B cell (primary cell): ENCODE measurements at regions not wholly inside any gene's neighbourhood (a gene's known extent, or its start where the extent isn't known, plus 50 kb on each side); places are given as distances from the start of the nearest gene placed in this dataset.

Source experiments
- EZH2 ChIP-seq: IDR thresholded peaks from 2 replicates; pipeline ENCODE4 v1.6.1; 2012; ENCODE audit warnings: borderline replicate concordance, low read depth, mild to moderate bottlenecking, moderate library complexity, low read length; ENCODE audit not compliant: insufficient read depth, poor library complexity, severe bottlenecking
- TF ChIP-seq, protein P1 (sequence below): fragments of 200-600 bp; IDR thresholded peaks from one replicate; pipeline ENCODE4 v1.8.0; 2022; ENCODE audit warnings: antibody characterized with exemption, mild to moderate bottlenecking

DNA sequence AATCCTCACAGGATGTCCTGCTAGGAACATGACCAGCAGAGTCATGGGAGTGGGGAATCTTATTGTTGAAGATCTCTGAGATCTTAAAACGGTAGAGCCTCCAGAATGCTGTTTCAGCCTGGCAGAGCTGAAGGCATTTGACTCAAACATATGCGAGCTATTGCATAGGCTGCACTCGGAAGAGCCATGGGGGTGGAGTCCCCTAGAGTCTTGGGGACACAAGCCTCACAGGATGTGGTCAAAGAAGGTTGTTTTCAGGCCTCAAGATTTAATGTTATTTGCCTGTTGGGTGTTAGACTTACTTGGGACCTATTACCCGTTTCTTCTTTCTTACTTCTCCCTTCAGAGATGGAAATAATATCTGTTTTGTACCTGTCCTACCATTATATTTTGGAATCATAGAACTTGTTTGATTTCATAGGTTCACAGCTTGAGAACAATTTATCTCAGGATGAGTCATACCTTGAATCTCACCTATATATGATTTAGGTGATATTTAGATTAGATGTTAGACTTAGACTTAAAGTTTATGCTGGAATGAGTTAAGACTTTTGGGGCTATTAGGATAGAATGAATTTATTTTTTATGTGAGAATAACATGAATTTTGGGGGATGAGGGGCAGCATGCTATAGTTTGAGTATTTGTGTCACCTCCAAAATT is 172.2 kb upstream of the ATP2B1 start:
- no peak for TF ChIP-seq EZH2
- TF ChIP-seq, protein P1, sequence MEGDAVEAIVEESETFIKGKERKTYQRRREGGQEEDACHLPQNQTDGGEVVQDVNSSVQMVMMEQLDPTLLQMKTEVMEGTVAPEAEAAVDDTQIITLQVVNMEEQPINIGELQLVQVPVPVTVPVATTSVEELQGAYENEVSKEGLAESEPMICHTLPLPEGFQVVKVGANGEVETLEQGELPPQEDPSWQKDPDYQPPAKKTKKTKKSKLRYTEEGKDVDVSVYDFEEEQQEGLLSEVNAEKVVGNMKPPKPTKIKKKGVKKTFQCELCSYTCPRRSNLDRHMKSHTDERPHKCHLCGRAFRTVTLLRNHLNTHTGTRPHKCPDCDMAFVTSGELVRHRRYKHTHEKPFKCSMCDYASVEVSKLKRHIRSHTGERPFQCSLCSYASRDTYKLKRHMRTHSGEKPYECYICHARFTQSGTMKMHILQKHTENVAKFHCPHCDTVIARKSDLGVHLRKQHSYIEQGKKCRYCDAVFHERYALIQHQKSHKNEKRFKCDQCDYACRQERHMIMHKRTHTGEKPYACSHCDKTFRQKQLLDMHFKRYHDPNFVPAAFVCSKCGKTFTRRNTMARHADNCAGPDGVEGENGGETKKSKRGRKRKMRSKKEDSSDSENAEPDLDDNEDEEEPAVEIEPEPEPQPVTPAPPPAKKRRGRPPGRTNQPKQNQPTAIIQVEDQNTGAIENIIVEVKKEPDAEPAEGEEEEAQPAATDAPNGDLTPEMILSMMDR, result no peak
